ENCODE measurements at regions not wholly inside any gene's neighbourhood (a gene's known extent, or its start where the extent isn't known, plus 50 kb on each side); places are given as distances from the start of the nearest gene placed in this dataset.

GRCh38 chr20:5471368-5471767 is 139.4 kb downstream of the GPCPD1 start:
- Histone ChIP-seq H3K9me3 (ENCODE audit: low read depth) (no peaks in the 10 kb centered on the region), H3K4me2 (no peak overlapping the region), H3K4me3 (no peak overlapping the region), H3K9ac (no peak overlapping the region), H3K36me3 (no peaks in the 10 kb centered on the region), H4K20me1 (ENCODE audit: low read depth) (no peaks in the 10 kb centered on the region), H3K27ac (no peak overlapping the region), H3K4me1 (no peaks in the 10 kb centered on the region), H3K79me2 (ENCODE audit: low read depth) (no peaks in the 10 kb centered on the region), H3K27me3 (no peaks in the 10 kb centered on the region), H2AFZ (replicated peaks) (no peak overlapping the region), H3F3A (ENCODE audit: low read depth) (no peaks in the 10 kb centered on the region)
- no peak overlapping the region for H3K4me3 Mint-ChIP-seq
- no peak overlapping the region for H3K27ac Mint-ChIP-seq
- H3K4me1 Mint-ChIP-seq: no peaks in the 10 kb centered on the region
- no peaks in the 10 kb centered on the region for H3K36me3 Mint-ChIP-seq
- H3K9me3 Mint-ChIP-seq: no peaks in the 10 kb centered on the region
- TF ChIP-seq EZH2 (IDR thresholded peaks at IDR 0.05) (no peak), CTCF (IDR thresholded peaks at IDR 0.05) (no peak), EZH2phosphoT487 (IDR thresholded peaks at IDR 0.05) (no peak)
- peaks cover 5% of the 10 kb centered on the region for H3K27me3 Mint-ChIP-seq (ENCODE audit: insufficient read depth, low read depth)
- no peak for DNase-seq (ENCODE audit: low spot score)

- no peaks in the 10 kb centered on the region for H3K9me3 Mint-ChIP-seq
- Histone ChIP-seq H3K9ac (no peak overlapping the region), H2AFZ (replicated peaks) (no peak overlapping the region), H3K4me2 (no peak overlapping the region), H3K4me3 (no peak overlapping the region), H3K9me3 (ENCODE audit: low read depth) (no peaks in the 10 kb centered on the region), H3K4me1 (no peaks in the 10 kb centered on the region), H3F3A (ENCODE audit: low read depth) (no peaks in the 10 kb centered on the region), H3K79me2 (ENCODE audit: low read depth) (no peaks in the 10 kb centered on the region), H4K20me1 (ENCODE audit: low read depth) (no peaks in the 10 kb centered on the region), H3K36me3 (no peaks in the 10 kb centered on the region), H3K27ac (no peak overlapping the region), H3K27me3 (no peaks in the 10 kb centered on the region)
- no peaks in the 10 kb centered on the region for H3K4me1 Mint-ChIP-seq
- no peaks in the 10 kb centered on the region for H3K36me3 Mint-ChIP-seq
- peaks cover 5% of the 10 kb centered on the region for H3K27me3 Mint-ChIP-seq (ENCODE audit: insufficient read depth, low read depth)
- TF ChIP-seq EZH2phosphoT487 (IDR thresholded peaks at IDR 0.05): no peak
- no peak for TF ChIP-seq CTCF (IDR thresholded peaks at IDR 0.05)
- TF ChIP-seq EZH2 (IDR thresholded peaks at IDR 0.05): no peak
- no peak overlapping the region for H3K27ac Mint-ChIP-seq
- no peak overlapping the region for H3K4me3 Mint-ChIP-seq
- no peak for DNase-seq (ENCODE audit: low spot score)
Observed at GRCh38 chr20:5470943-5471342, 139.9 kb downstream of the GPCPD1 start.

GRCh38 chr20:5470458-5470857 is 140.3 kb downstream of the GPCPD1 start:
- no peaks in the 10 kb centered on the region for H3K79me2 ChIP-seq (ENCODE audit: low read depth)
- H3F3A ChIP-seq (ENCODE audit: low read depth): no peaks in the 10 kb centered on the region
- H3K27me3 ChIP-seq: no peaks in the 10 kb centered on the region
- H3K27ac ChIP-seq: no peak overlapping the region
- no peak overlapping the region for H3K9ac ChIP-seq
- no peak for DNase-seq (ENCODE audit: low spot score)
- no peaks in the 10 kb centered on the region for H3K4me1 ChIP-seq
- no peaks in the 10 kb centered on the region for H4K20me1 ChIP-seq (ENCODE audit: low read depth)
- Mint-ChIP-seq H3K27me3 (ENCODE audit: insufficient read depth, low read depth) (peaks cover 5% of the 10 kb centered on the region), H3K9me3 (no peaks in the 10 kb centered on the region), H3K36me3 (no peaks in the 10 kb centered on the region), H3K4me1 (no peaks in the 10 kb centered on the region), H3K27ac (no peak overlapping the region), H3K4me3 (no peak overlapping the region)
- H2AFZ ChIP-seq (replicated peaks): no peak overlapping the region
- no peaks in the 10 kb centered on the region for H3K9me3 ChIP-seq (ENCODE audit: low read depth)
- no peak overlapping the region for H3K4me2 ChIP-seq
- H3K36me3 ChIP-seq: no peaks in the 10 kb centered on the region
- H3K4me3 ChIP-seq: no peak overlapping the region
- TF ChIP-seq EZH2phosphoT487 (IDR thresholded peaks at IDR 0.05) (no peak), CTCF (IDR thresholded peaks at IDR 0.05) (no peak), EZH2 (IDR thresholded peaks at IDR 0.05) (no peak)

GRCh38 chr20:5469111-5469510 is 141.7 kb downstream of the GPCPD1 start:
- Histone ChIP-seq H3K4me2 (no peak overlapping the region), H3K9me3 (ENCODE audit: low read depth) (no peaks in the 10 kb centered on the region), H2AFZ (replicated peaks) (no peak overlapping the region), H3K27me3 (no peaks in the 10 kb centered on the region), H4K20me1 (ENCODE audit: low read depth) (no peaks in the 10 kb centered on the region), H3K9ac (no peak overlapping the region), H3K27ac (no peak overlapping the region), H3K79me2 (ENCODE audit: low read depth) (no peaks in the 10 kb centered on the region), H3K4me1 (no peaks in the 10 kb centered on the region), H3K36me3 (no peaks in the 10 kb centered on the region), H3K4me3 (no peak overlapping the region), H3F3A (ENCODE audit: low read depth) (no peaks in the 10 kb centered on the region)
- no peaks in the 10 kb centered on the region for H3K9me3 Mint-ChIP-seq
- H3K4me1 Mint-ChIP-seq: no peaks in the 10 kb centered on the region
- no peaks in the 10 kb centered on the region for H3K36me3 Mint-ChIP-seq
- H3K27ac Mint-ChIP-seq: no peak overlapping the region
- peaks cover 5% of the 10 kb centered on the region for H3K27me3 Mint-ChIP-seq (ENCODE audit: insufficient read depth, low read depth)
- H3K4me3 Mint-ChIP-seq: no peak overlapping the region
- TF ChIP-seq EZH2 (IDR thresholded peaks at IDR 0.05) (no peak), EZH2phosphoT487 (IDR thresholded peaks at IDR 0.05) (no peak), CTCF (IDR thresholded peaks at IDR 0.05) (no peak)
- no peak for DNase-seq (ENCODE audit: low spot score)

Data from neural progenitor cell (in vitro differentiated cells).